ENCODE measurements at regions not wholly inside any gene's neighbourhood (a gene's known extent, or its start where the extent isn't known, plus 50 kb on each side); places are given as distances from the start of the nearest gene placed in this dataset.

- H3K9me3 ChIP-seq (replicated peaks in 1 of 2; ENCODE audit: control insufficient read depth in 1 of 2, insufficient read depth in 1 of 2, low read length in 2 of 2): peaks cover 0 to 4% of the 10 kb centered on the region in 2 donors
- no peaks in the 10 kb centered on the region for H3K79me2 ChIP-seq (ENCODE audit: insufficient read depth, low read length)
- no peaks in the 10 kb centered on the region for H3K36me3 Mint-ChIP-seq
- no peaks in the 10 kb centered on the region for H4K20me1 ChIP-seq (ENCODE audit: insufficient read depth, low read length)
- TF ChIP-seq, protein P1, sequence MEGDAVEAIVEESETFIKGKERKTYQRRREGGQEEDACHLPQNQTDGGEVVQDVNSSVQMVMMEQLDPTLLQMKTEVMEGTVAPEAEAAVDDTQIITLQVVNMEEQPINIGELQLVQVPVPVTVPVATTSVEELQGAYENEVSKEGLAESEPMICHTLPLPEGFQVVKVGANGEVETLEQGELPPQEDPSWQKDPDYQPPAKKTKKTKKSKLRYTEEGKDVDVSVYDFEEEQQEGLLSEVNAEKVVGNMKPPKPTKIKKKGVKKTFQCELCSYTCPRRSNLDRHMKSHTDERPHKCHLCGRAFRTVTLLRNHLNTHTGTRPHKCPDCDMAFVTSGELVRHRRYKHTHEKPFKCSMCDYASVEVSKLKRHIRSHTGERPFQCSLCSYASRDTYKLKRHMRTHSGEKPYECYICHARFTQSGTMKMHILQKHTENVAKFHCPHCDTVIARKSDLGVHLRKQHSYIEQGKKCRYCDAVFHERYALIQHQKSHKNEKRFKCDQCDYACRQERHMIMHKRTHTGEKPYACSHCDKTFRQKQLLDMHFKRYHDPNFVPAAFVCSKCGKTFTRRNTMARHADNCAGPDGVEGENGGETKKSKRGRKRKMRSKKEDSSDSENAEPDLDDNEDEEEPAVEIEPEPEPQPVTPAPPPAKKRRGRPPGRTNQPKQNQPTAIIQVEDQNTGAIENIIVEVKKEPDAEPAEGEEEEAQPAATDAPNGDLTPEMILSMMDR (IDR thresholded peaks at IDR 0.05): no peak
- H3K4me1 ChIP-seq (ENCODE audit: control insufficient read depth in 1 of 2, insufficient read depth in 2 of 2, low read length in 2 of 2): no peaks in the 10 kb centered on the region
- H3K9me3 Mint-ChIP-seq: peaks cover 0 to 13% (median 3%) of the 10 kb centered on the region in 7 donors
- H3K27ac ChIP-seq (ENCODE audit: low read depth in 1 of 2, low read length in 2 of 2): no peak overlapping the region
- intact Hi-C loops (cut with micrococcal nuclease): no loop called here
- no peak overlapping the region for H3K27ac Mint-ChIP-seq
- no peak overlapping the region for H3K4me3 ChIP-seq (replicated peaks in 1 of 3; ENCODE audit: low read depth in 2 of 3, low read length in 3 of 3)
- H3K4me2 ChIP-seq (replicated peaks; ENCODE audit: extremely low read depth, low read length, poor library complexity, severe bottlenecking): no peak overlapping the region
- no peak overlapping the region for H3K9ac ChIP-seq (ENCODE audit: insufficient read depth, low read length, poor library complexity, severe bottlenecking)
- no peak overlapping the region for H3K4me3 Mint-ChIP-seq
- no peak overlapping the region for H2AFZ ChIP-seq (ENCODE audit: insufficient read depth, low read depth, low read length, poor library complexity, severe bottlenecking)
- no peaks in the 10 kb centered on the region for H3K36me3 ChIP-seq (replicated peaks in 1 of 2; ENCODE audit: control insufficient read depth in 1 of 2, insufficient read depth in 2 of 2, low read length in 2 of 2)
- H3K4me1 Mint-ChIP-seq: no peaks in the 10 kb centered on the region
- DNase-seq: no peak
- H3K27me3 Mint-ChIP-seq (ENCODE audit: low read depth in 3 of 3): peaks cover 0 to 2% (median 0%) of the 10 kb centered on the region in 3 donors
- H3K27me3 ChIP-seq (ENCODE audit: control insufficient read depth in 2 of 2, insufficient read depth in 2 of 2, low read length in 2 of 2): no peaks in the 10 kb centered on the region
- WGBS (ENCODE audit: insufficient coverage): no CpG with 5 or more reads among the region's 2 CpGs
These were observed 127.4 kb upstream of the ZPLD1 start for GRCh38 chr3:102307442-102307841.

GRCh38 chr3:102329066-102329465 is 105.7 kb upstream of the ZPLD1 start:
- H3K27me3 ChIP-seq (ENCODE audit: control insufficient read depth in 2 of 2, insufficient read depth in 2 of 2, low read length in 2 of 2): no peaks in the 10 kb centered on the region
- H3K9me3 ChIP-seq (replicated peaks in 1 of 2; ENCODE audit: control insufficient read depth in 1 of 2, insufficient read depth in 1 of 2, low read length in 2 of 2): no peaks in the 10 kb centered on the region
- H4K20me1 ChIP-seq (ENCODE audit: insufficient read depth, low read length): no peaks in the 10 kb centered on the region
- no peak overlapping the region for H3K9ac ChIP-seq (ENCODE audit: insufficient read depth, low read length, poor library complexity, severe bottlenecking)
- no peaks in the 10 kb centered on the region for H3K79me2 ChIP-seq (ENCODE audit: insufficient read depth, low read length)
- no peak for DNase-seq
- peaks cover 0 to 2% (median 0%) of the 10 kb centered on the region in 3 donors for H3K27me3 Mint-ChIP-seq (ENCODE audit: low read depth in 3 of 3)
- intact Hi-C loops (cut with micrococcal nuclease): no loop called here
- no peak overlapping the region for H3K4me3 Mint-ChIP-seq
- TF ChIP-seq, protein P1 (IDR thresholded peaks at IDR 0.05): no peak
- H2AFZ ChIP-seq (ENCODE audit: insufficient read depth, low read depth, low read length, poor library complexity, severe bottlenecking): no peak overlapping the region
- no peaks in the 10 kb centered on the region for H3K4me1 Mint-ChIP-seq
- H3K36me3 Mint-ChIP-seq: no peaks in the 10 kb centered on the region
- no CpG with 5 or more reads among the region's 1 CpG for WGBS (ENCODE audit: insufficient coverage)
- H3K4me1 ChIP-seq (ENCODE audit: control insufficient read depth in 1 of 2, insufficient read depth in 2 of 2, low read length in 2 of 2): no peaks in the 10 kb centered on the region
- H3K27ac ChIP-seq (ENCODE audit: low read depth in 1 of 2, low read length in 2 of 2): no peak overlapping the region
- H3K9me3 Mint-ChIP-seq: no peaks in the 10 kb centered on the region
- no peak overlapping the region for H3K4me2 ChIP-seq (replicated peaks; ENCODE audit: extremely low read depth, low read length, poor library complexity, severe bottlenecking)
- no peak overlapping the region for H3K4me3 ChIP-seq (replicated peaks in 1 of 3; ENCODE audit: low read depth in 2 of 3, low read length in 3 of 3)
- no peak overlapping the region for H3K27ac Mint-ChIP-seq
- no peaks in the 10 kb centered on the region for H3K36me3 ChIP-seq (replicated peaks in 1 of 2; ENCODE audit: control insufficient read depth in 1 of 2, insufficient read depth in 2 of 2, low read length in 2 of 2)
